Endothelial cell (in vitro differentiated cells): ENCODE measurements at regions not wholly inside any gene's neighbourhood (a gene's known extent, or its start where the extent isn't known, plus 50 kb on each side); places are given as distances from the start of the nearest gene placed in this dataset.

Experiments
- DNase-seq: peaks from one replicate; pipeline ENCODE4 v3.0.0; 2021; ENCODE audit warnings: low spot score
- H3K27ac Mint-ChIP-seq: one replicate; pipeline ENCODE4 v1.8.0; 2021; ENCODE audit warnings: mixed read lengths, inconsistent platforms; ENCODE audit not compliant: unreplicated experiment
- H3K27me3 Mint-ChIP-seq: one replicate; pipeline ENCODE4 v1.8.0; 2021; ENCODE audit warnings: mild to moderate bottlenecking, moderate library complexity, mixed read lengths, inconsistent platforms; ENCODE audit not compliant: unreplicated experiment
- H3K36me3 Mint-ChIP-seq: one replicate; pipeline ENCODE4 v1.8.0; 2021; ENCODE audit warnings: mild to moderate bottlenecking, low read depth, mixed read lengths, inconsistent platforms; ENCODE audit not compliant: unreplicated experiment
- H3K4me1 Mint-ChIP-seq: one replicate; pipeline ENCODE4 v1.8.0; 2021; ENCODE audit warnings: mild to moderate bottlenecking, mixed read lengths, inconsistent platforms; ENCODE audit not compliant: unreplicated experiment
- H3K4me3 Mint-ChIP-seq: one replicate; pipeline ENCODE4 v1.8.0; 2021; ENCODE audit warnings: mild to moderate bottlenecking, mixed read lengths, inconsistent platforms; ENCODE audit not compliant: unreplicated experiment
- H3K9me3 Mint-ChIP-seq: one replicate; pipeline ENCODE4 v1.8.0; 2021; ENCODE audit warnings: mixed read lengths, inconsistent platforms; ENCODE audit not compliant: unreplicated experiment
- TF ChIP-seq, protein P1 (sequence below): fragments of 200-600 bp; sonication (generic); IDR thresholded peaks from one replicate; pipeline ENCODE4 v1.5.0; 2021; ENCODE audit warnings: antibody characterized with exemption; ENCODE audit not compliant: unreplicated experiment

DNA sequence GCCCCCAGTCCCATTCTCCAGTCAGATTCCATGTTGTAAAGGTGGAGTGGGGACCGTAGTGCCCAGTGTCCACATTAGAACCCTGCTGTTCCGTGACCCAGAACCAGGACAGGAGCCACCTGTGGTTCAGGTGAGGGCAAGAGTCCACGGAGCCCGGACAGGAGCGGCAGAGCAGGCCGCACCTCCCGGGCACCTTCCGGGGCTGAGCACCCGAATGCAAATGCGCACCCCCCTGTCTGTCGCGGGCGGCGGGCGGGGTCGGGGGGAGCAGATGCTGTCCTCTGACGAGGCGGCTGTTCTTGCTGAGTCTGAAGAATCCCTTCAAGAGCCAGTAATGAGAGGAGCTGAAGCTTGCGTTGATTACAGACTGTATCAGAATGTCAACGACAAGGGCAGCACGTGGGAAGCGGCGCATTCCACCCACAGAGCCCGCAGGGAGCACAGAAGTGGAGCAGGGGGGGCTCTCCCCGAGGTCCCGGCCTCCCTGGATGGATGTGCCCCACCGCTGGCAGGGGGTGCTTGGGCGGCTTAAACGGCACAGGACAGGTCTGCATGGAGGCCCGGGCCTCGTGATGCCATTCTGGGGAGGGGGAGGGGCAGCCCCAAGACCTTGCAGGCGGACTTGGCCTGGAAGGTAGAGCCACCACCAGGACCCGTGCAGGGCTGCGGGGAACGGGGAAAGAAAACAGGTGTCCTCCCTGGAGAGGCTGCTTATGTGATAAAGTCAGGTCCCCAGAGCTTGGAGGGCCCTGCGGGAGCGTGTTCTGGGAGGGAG lies 407.5 kb upstream of the RNF32 start:
- H3K36me3 Mint-ChIP-seq, result no peaks in the 10 kb centered on the region
- DNase-seq, result no peak
- no peak overlapping the region for H3K27ac Mint-ChIP-seq
- H3K4me1 Mint-ChIP-seq, result no peaks in the 10 kb centered on the region
- TF ChIP-seq, protein P1, sequence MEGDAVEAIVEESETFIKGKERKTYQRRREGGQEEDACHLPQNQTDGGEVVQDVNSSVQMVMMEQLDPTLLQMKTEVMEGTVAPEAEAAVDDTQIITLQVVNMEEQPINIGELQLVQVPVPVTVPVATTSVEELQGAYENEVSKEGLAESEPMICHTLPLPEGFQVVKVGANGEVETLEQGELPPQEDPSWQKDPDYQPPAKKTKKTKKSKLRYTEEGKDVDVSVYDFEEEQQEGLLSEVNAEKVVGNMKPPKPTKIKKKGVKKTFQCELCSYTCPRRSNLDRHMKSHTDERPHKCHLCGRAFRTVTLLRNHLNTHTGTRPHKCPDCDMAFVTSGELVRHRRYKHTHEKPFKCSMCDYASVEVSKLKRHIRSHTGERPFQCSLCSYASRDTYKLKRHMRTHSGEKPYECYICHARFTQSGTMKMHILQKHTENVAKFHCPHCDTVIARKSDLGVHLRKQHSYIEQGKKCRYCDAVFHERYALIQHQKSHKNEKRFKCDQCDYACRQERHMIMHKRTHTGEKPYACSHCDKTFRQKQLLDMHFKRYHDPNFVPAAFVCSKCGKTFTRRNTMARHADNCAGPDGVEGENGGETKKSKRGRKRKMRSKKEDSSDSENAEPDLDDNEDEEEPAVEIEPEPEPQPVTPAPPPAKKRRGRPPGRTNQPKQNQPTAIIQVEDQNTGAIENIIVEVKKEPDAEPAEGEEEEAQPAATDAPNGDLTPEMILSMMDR, result no peak
- H3K27me3 Mint-ChIP-seq, result peaks cover 4% of the 10 kb centered on the region
- H3K9me3 Mint-ChIP-seq, result no peaks in the 10 kb centered on the region
- no peak overlapping the region for H3K4me3 Mint-ChIP-seq

- DNase-seq, result no peak
- H3K9me3 Mint-ChIP-seq, result no peaks in the 10 kb centered on the region
- no peaks in the 10 kb centered on the region for H3K36me3 Mint-ChIP-seq
Measured at GRCh38 chr7:156230576-156230975, 410.0 kb upstream of the RNF32 start.

GRCh38 chr7:156224833-156225225 lies 412.6 kb upstream of the SHH start:
- TF ChIP-seq, protein P1, result no peak

More at GRCh38 chr7:156230576-156230975, 410.0 kb upstream of the RNF32 start:
- Mint-ChIP-seq H3K4me1 (no peaks in the 10 kb centered on the region), H3K27me3 (peaks cover 1% of the 10 kb centered on the region), H3K4me3 (no peak overlapping the region), H3K27ac (no peak overlapping the region)
- TF ChIP-seq, protein P1, result no peak

GRCh38 chr7:156223935-156224832 lies 411.9 kb upstream of the SHH start:
- no peaks in the 10 kb centered on the region for H3K9me3 Mint-ChIP-seq
- no peak overlapping the region for H3K27ac Mint-ChIP-seq
- H3K27me3 Mint-ChIP-seq, result peaks cover 2% of the 10 kb centered on the region
- no peaks in the 10 kb centered on the region for H3K4me1 Mint-ChIP-seq
- H3K36me3 Mint-ChIP-seq, result no peaks in the 10 kb centered on the region
- TF ChIP-seq, protein P1, result no peak
- no peak for DNase-seq
- no peak overlapping the region for H3K4me3 Mint-ChIP-seq

More at GRCh38 chr7:156224833-156225225, 412.6 kb upstream of the SHH start:
- Mint-ChIP-seq H3K4me3 (no peak overlapping the region), H3K36me3 (no peaks in the 10 kb centered on the region), H3K9me3 (no peaks in the 10 kb centered on the region), H3K4me1 (no peaks in the 10 kb centered on the region), H3K27ac (no peak overlapping the region), H3K27me3 (peaks cover 2% of the 10 kb centered on the region)
- DNase-seq, result no peak
